PC-9 (cell line): ENCODE measurements at regions not wholly inside any gene's neighbourhood (a gene's known extent, or its start where the extent isn't known, plus 50 kb on each side); places are given as distances from the start of the nearest gene placed in this dataset.

ENCODE experiments used
- BruUV-seq: library from RNA; stranded (reverse); fragments of 400-500 nt; replicated peaks from 2 replicates; lab custom pipeline; 2021; lab: Mats Ljungman, UMichigan
- CTCF ChIA-PET: fragments of 300-600 bp; sonication (Branson Sonifier 250); formaldehyde crosslinking; loops from one replicate; lab custom pipeline; 2022; ENCODE audit warnings: antibody characterized with exemption; lab: Charles Lee
- POLR2A ChIA-PET: fragments of 300-600 bp; sonication (Branson Sonifier 250); formaldehyde crosslinking; loops from one replicate; lab custom pipeline; 2022; ENCODE audit warnings: antibody characterized with exemption; ENCODE audit not compliant: unreplicated experiment; lab: Charles Lee
- DNase-seq, 2 experiments: peaks; one replicate each; pipeline versions ENCODE4 v3.0.0 to v3.0.0-alpha.2; 2015 to 2022; ENCODE audit warnings: mixed read lengths in 1 of 2
- H2AFZ ChIP-seq: fragments of 200-600 bp; sonication (generic); 2 replicates; pipeline ENCODE4 v1.8.1; 2017; ENCODE audit warnings: antibody characterized with exemption
- H3F3A ChIP-seq: fragments of 200-600 bp; sonication (generic); 2 replicates; pipeline ENCODE4 v1.8.1; 2017; ENCODE audit warnings: antibody characterized with exemption, mild to moderate bottlenecking, low read depth; ENCODE audit not compliant: insufficient read depth
- H3K27ac ChIP-seq: fragments of 200-600 bp; sonication (generic); 2 replicates; pipeline ENCODE4 v1.6.1; 2016; ENCODE audit warnings: mixed run types
- H3K27me3 ChIP-seq: fragments of 200-600 bp; sonication (generic); 2 replicates; pipeline ENCODE4 v1.6.1; 2016; ENCODE audit warnings: low read depth, mixed run types; ENCODE audit not compliant: insufficient read depth
- H3K36me3 ChIP-seq: fragments of 200-600 bp; sonication (generic); 2 replicates; pipeline ENCODE4 v1.6.1; 2016; ENCODE audit warnings: low read depth, mixed run types
- H3K4me1 ChIP-seq: fragments of 200-600 bp; sonication (generic); replicated peaks from 2 replicates; pipeline ENCODE4 v1.6.1; 2016; ENCODE audit warnings: mixed run types; ENCODE audit not compliant: insufficient read depth
- H3K4me2 ChIP-seq: fragments of 200-600 bp; sonication (generic); 2 replicates; pipeline ENCODE4 v1.6.1; 2017; ENCODE audit warnings: mixed run types
- H3K4me3 ChIP-seq: fragments of 200-600 bp; sonication (generic); 2 replicates; pipeline ENCODE4 v1.6.1; 2016; ENCODE audit warnings: mixed run types
- H3K79me2 ChIP-seq: fragments of 200-600 bp; sonication (generic); 2 replicates; pipeline ENCODE4 v1.6.1; 2017; ENCODE audit warnings: low read depth, mixed run types
- H3K9me2 ChIP-seq: fragments of 200-600 bp; sonication (generic); 2 replicates; pipeline ENCODE4 v1.8.1; 2017; ENCODE audit warnings: mild to moderate bottlenecking; ENCODE audit not compliant: insufficient read depth
- H3K9me3 ChIP-seq: fragments of 200-600 bp; sonication (generic); 2 replicates; pipeline ENCODE4 v1.8.1; 2016; ENCODE audit warnings: low read depth; ENCODE audit not compliant: insufficient read depth
- H4K20me1 ChIP-seq: fragments of 200-600 bp; sonication (generic); 2 replicates; pipeline ENCODE4 v1.8.1; 2017; ENCODE audit not compliant: insufficient read depth
- EZH2 ChIP-seq: fragments of 200-600 bp; sonication (generic); IDR thresholded peaks from 2 replicates; pipeline ENCODE4 v1.8.0; 2017; ENCODE audit warnings: antibody characterized with exemption, low read depth
- intact Hi-C: fragments of 100-400 bp; cut with micrococcal nuclease; formaldehyde crosslinking; loops from one replicate; pipeline ENCODE4 v1.10.0; 2022; ENCODE audit not compliant: unreplicated experiment
- TF ChIP-seq, protein P1 (sequence below): fragments of 200-600 bp; sonication (generic); conservative IDR thresholded peaks from 2 replicates; pipeline ENCODE4 v1.6.1; 2017; ENCODE audit warnings: mixed run types, antibody characterized with exemption, mild to moderate bottlenecking, moderate library complexity

DNA sequence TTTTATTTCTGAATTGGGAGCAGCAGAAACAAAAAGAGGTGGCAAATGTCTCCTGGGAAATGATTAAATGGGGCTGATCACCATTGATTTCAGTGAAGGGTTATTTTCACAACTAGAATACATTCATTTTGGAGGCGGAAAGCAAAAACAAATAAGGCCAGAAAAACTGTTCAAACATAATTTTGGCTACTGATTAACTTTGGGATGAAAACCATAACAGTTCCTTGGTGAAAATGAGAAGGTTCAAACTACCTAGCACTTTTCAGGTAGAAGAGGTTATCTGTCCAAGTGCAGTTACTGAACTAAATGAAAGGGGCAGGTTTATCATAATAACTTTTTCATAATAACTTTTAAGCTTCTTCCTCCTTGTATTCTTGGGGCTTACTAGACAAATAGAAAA, 718.5 kb downstream of the CDH11 start:
- Histone ChIP-seq H3K27ac (no peak overlapping the region), H3K9me3 (no peaks in the 10 kb centered on the region), H2AFZ (no peak overlapping the region), H3K9me2 (no peaks in the 10 kb centered on the region), H3K4me2 (no peak overlapping the region), H3K4me1 (no peaks in the 10 kb centered on the region), H3K27me3 (peaks cover 36% of the 10 kb centered on the region; the same call in 1 of the 2 replicates), H3K79me2 (no peaks in the 10 kb centered on the region), H3F3A (no peaks in the 10 kb centered on the region), H3K36me3 (no peaks in the 10 kb centered on the region), H3K4me3 (no peak overlapping the region), H4K20me1 (no peaks in the 10 kb centered on the region)
- TF ChIP-seq EZH2: no peak
- TF ChIP-seq, protein P1, sequence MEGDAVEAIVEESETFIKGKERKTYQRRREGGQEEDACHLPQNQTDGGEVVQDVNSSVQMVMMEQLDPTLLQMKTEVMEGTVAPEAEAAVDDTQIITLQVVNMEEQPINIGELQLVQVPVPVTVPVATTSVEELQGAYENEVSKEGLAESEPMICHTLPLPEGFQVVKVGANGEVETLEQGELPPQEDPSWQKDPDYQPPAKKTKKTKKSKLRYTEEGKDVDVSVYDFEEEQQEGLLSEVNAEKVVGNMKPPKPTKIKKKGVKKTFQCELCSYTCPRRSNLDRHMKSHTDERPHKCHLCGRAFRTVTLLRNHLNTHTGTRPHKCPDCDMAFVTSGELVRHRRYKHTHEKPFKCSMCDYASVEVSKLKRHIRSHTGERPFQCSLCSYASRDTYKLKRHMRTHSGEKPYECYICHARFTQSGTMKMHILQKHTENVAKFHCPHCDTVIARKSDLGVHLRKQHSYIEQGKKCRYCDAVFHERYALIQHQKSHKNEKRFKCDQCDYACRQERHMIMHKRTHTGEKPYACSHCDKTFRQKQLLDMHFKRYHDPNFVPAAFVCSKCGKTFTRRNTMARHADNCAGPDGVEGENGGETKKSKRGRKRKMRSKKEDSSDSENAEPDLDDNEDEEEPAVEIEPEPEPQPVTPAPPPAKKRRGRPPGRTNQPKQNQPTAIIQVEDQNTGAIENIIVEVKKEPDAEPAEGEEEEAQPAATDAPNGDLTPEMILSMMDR: no peak
- ChIA-PET POLR2A (no interaction called here), CTCF (no interaction called here)
- no TSS peak for BruUV-seq
- intact Hi-C loops: no loop called here
- no peak for DNase-seq

DNA sequence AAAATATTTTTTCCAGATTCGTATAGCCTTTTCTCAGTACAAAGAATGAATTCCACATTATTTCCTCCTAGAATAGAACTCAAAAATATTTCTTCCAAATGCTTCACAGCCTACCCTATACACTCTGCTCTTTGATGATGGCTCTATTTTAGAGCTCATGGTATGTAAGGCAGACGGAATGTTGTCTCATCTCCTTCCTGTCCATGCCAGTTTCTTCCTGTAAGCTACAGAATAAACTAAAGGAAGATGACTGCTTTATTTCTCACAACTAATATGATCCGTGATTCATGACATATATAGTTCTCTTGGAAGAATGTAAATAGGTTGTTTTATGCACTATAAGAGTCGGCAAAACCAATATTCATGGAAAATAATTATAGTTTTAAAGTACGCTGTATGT, 723.1 kb downstream of the CDH11 start:
- POLR2A ChIA-PET: no interaction called here
- Histone ChIP-seq H3K79me2 (no peaks in the 10 kb centered on the region), H4K20me1 (no peaks in the 10 kb centered on the region), H3K4me3 (no peak overlapping the region), H3F3A (no peaks in the 10 kb centered on the region), H2AFZ (no peak overlapping the region), H3K9me3 (no peaks in the 10 kb centered on the region), H3K36me3 (no peaks in the 10 kb centered on the region), H3K9me2 (no peaks in the 10 kb centered on the region), H3K4me1 (no peaks in the 10 kb centered on the region), H3K27me3 (peaks cover 32% of the 10 kb centered on the region; the same call in 1 of the 2 replicates), H3K27ac (no peak overlapping the region), H3K4me2 (no peak overlapping the region)
- no peak for DNase-seq
- no TSS peak for BruUV-seq
- TF ChIP-seq, protein P1: no peak
- no peak for TF ChIP-seq EZH2
- CTCF ChIA-PET: no interaction called here
- intact Hi-C loops: no loop called here

GRCh38 chr16:64397945-64398508, 723.8 kb downstream of the CDH11 start:
- Histone ChIP-seq H3F3A (no peaks in the 10 kb centered on the region), H3K27ac (no peak overlapping the region), H3K4me3 (no peak overlapping the region), H4K20me1 (no peaks in the 10 kb centered on the region), H3K9me2 (no peaks in the 10 kb centered on the region), H3K36me3 (no peaks in the 10 kb centered on the region), H2AFZ (no peak overlapping the region), H3K4me1 (no peaks in the 10 kb centered on the region), H3K4me2 (no peak overlapping the region), H3K9me3 (no peaks in the 10 kb centered on the region), H3K79me2 (no peaks in the 10 kb centered on the region), H3K27me3 (peaks cover 27% of the 10 kb centered on the region; the same call in 1 of the 2 replicates)
- no peak for DNase-seq
- intact Hi-C loops: no loop called here
- no peak for TF ChIP-seq EZH2
- TF ChIP-seq, protein P1: no peak
- ChIA-PET CTCF (no interaction called here), POLR2A (no interaction called here)
- no TSS peak for BruUV-seq
